ENCODE measurements at regions not wholly inside any gene's neighbourhood (a gene's known extent, or its start where the extent isn't known, plus 50 kb on each side); places are given as distances from the start of the nearest gene placed in this dataset.

- no peaks in the 10 kb centered on the region for H3K27me3 ChIP-seq
- ATAC-seq (no peak), DNase-seq (no peak)
- no peaks in the 10 kb centered on the region for H3K36me3 ChIP-seq
- H3K4me1 ChIP-seq: no peaks in the 10 kb centered on the region
- no peaks in the 10 kb centered on the region for H3K9me3 ChIP-seq
- H3K4me3 ChIP-seq: no peak overlapping the region
- TF ChIP-seq, protein P1, sequence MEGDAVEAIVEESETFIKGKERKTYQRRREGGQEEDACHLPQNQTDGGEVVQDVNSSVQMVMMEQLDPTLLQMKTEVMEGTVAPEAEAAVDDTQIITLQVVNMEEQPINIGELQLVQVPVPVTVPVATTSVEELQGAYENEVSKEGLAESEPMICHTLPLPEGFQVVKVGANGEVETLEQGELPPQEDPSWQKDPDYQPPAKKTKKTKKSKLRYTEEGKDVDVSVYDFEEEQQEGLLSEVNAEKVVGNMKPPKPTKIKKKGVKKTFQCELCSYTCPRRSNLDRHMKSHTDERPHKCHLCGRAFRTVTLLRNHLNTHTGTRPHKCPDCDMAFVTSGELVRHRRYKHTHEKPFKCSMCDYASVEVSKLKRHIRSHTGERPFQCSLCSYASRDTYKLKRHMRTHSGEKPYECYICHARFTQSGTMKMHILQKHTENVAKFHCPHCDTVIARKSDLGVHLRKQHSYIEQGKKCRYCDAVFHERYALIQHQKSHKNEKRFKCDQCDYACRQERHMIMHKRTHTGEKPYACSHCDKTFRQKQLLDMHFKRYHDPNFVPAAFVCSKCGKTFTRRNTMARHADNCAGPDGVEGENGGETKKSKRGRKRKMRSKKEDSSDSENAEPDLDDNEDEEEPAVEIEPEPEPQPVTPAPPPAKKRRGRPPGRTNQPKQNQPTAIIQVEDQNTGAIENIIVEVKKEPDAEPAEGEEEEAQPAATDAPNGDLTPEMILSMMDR (IDR thresholded peaks at IDR 0.05): no peak
- intact Hi-C loops (cut with DNase I): no loop called here
- H3K27ac ChIP-seq: no peak overlapping the region
Observed at GRCh38 chr14:26810631-26811030, 212.8 kb upstream of the NOVA1 start.

GRCh38 chr14:26811756-26812305 lies 214.0 kb upstream of the NOVA1 start:
- ATAC-seq: no peak
- intact Hi-C loops (cut with DNase I): no loop called here
- no peaks in the 10 kb centered on the region for H3K36me3 ChIP-seq

GRCh38 chr14:26820138-26820537 lies 222.3 kb upstream of the NOVA1 start:
- Histone ChIP-seq H3K27ac (no peak overlapping the region), H3K27me3 (no peaks in the 10 kb centered on the region), H3K36me3 (no peaks in the 10 kb centered on the region), H3K4me1 (no peaks in the 10 kb centered on the region), H3K4me3 (no peak overlapping the region), H3K9me3 (no peaks in the 10 kb centered on the region)
- ATAC-seq (no peak), DNase-seq (no peak)
- intact Hi-C loops (cut with DNase I): no loop called here
- TF ChIP-seq, protein P1 (IDR thresholded peaks at IDR 0.05): no peak

More at GRCh38 chr14:26811756-26812305, 214.0 kb upstream of the NOVA1 start:
- Histone ChIP-seq H3K4me3 (no peak overlapping the region), H3K9me3 (no peaks in the 10 kb centered on the region), H3K27me3 (no peaks in the 10 kb centered on the region), H3K27ac (no peak overlapping the region), H3K4me1 (no peaks in the 10 kb centered on the region)
- no peak for DNase-seq
- TF ChIP-seq, protein P1 (IDR thresholded peaks at IDR 0.05): no peak

DNA sequence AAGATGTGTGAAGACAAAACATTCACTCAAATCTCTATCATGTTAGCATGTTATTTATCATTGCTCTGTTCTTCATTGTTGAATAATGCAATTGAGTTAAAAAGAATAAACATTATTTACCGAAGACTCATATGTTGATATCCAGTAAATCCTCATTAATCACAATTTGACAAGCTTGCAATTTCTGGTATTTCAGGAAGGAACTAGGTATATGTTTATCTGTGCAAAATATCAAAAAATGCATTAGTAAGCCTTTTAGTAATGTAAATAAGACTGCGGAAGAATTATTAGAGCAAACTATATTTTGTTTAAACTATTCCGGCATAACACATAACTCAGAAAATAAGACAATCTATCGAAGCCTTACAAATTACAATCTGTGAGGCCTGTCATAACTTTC lies 222.7 kb upstream of the NOVA1 start:
- H3K4me3 ChIP-seq: no peak overlapping the region
- TF ChIP-seq, protein P1 (IDR thresholded peaks at IDR 0.05): no peak
- H3K9me3 ChIP-seq: no peaks in the 10 kb centered on the region
- ATAC-seq: no peak
- intact Hi-C loops (cut with DNase I): no loop called here
- no peak for DNase-seq
- no peaks in the 10 kb centered on the region for H3K36me3 ChIP-seq
- H3K27ac ChIP-seq: no peak overlapping the region
- no peaks in the 10 kb centered on the region for H3K27me3 ChIP-seq
- H3K4me1 ChIP-seq: no peaks in the 10 kb centered on the region

DNA sequence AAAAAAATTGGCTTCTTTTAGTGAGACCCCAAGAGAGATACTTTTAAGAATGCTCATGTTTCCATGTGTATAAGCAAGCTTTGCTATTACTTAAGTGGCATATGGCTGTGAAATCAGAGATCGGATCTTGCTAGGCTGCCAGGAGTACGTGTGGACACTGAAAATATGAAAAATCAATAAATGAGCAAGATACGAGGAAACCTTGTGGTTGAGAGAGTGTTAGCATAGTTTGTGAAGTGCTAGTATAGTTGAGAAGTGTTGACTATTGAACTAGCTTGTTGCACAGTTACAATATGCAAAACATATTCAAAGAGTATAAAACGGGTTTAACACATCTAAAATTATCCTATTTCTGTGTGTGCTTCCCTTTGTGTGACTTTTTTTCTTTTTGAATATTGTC lies 230.9 kb upstream of the NOVA1 start:
- intact Hi-C loops (cut with DNase I): no loop called here
- DNase-seq: no peak
- Histone ChIP-seq H3K27ac (no peak overlapping the region), H3K36me3 (no peaks in the 10 kb centered on the region), H3K4me3 (no peak overlapping the region), H3K4me1 (no peaks in the 10 kb centered on the region), H3K27me3 (no peaks in the 10 kb centered on the region), H3K9me3 (no peaks in the 10 kb centered on the region)
- TF ChIP-seq, protein P1 (IDR thresholded peaks at IDR 0.05): no peak
- peak; percentile 31 for ATAC-seq

GRCh38 chr14:26833621-26834176 lies 235.9 kb upstream of the NOVA1 start:
- TF ChIP-seq, protein P1 (IDR thresholded peaks at IDR 0.05): no peak
- H3K36me3 ChIP-seq: no peaks in the 10 kb centered on the region
- H3K4me3 ChIP-seq: no peak overlapping the region
- ATAC-seq (no peak), DNase-seq (no peak)
- no peak overlapping the region for H3K27ac ChIP-seq
- H3K9me3 ChIP-seq: no peaks in the 10 kb centered on the region
- no peaks in the 10 kb centered on the region for H3K27me3 ChIP-seq
- intact Hi-C loops (cut with DNase I): no loop called here
- H3K4me1 ChIP-seq: no peaks in the 10 kb centered on the region
